ENCODE measurements at regions not wholly inside any gene's neighbourhood (a gene's known extent, or its start where the extent isn't known, plus 50 kb on each side); places are given as distances from the start of the nearest gene placed in this dataset.

GRCh38 chr5:93359296-93359959, 221.6 kb downstream of the NR2F1-AS1 start:
- intact Hi-C loops (cut with micrococcal nuclease), result no loop called here
- peaks cover 8 to 11% of the 10 kb centered on the region in 2 donors for H3K9me3 Mint-ChIP-seq
- no peaks in the 10 kb centered on the region for H3K36me3 Mint-ChIP-seq

DNA sequence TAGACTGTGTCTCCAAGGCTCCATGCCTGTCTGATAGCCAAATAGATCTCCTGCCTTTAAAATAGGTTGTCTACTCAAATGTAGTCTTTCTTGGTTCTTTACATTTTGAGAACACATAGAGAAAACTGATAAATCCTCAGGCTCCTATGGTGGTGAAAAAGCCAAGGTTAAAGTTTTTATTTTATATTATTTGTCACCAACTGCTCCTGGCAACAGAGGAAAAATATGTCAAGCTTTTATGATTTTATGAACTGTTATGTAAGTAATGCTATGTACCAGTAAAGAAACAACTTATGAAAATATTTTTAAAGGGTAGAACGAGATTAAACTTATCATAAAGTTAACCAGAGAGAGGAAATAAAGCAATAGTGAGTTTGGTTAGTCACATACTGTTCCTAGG, 222.8 kb downstream of the NR2F1-AS1 start:
- peaks cover 8 to 15% of the 10 kb centered on the region in 2 donors for H3K9me3 Mint-ChIP-seq
- intact Hi-C loops (cut with micrococcal nuclease), result no loop called here

More at GRCh38 chr5:93359296-93359959, 221.6 kb downstream of the NR2F1-AS1 start:
- Histone ChIP-seq H3K4me1 (ENCODE audit: control insufficient read depth, insufficient read depth, low read length) (no peaks in the 10 kb centered on the region), H3K36me3 (ENCODE audit: control insufficient read depth, insufficient read depth, low read length) (no peaks in the 10 kb centered on the region), H3K9me3 (ENCODE audit: control insufficient read depth, insufficient read depth, low read length) (no peaks in the 10 kb centered on the region), H3K27ac (ENCODE audit: low read length) (no peak overlapping the region), H3K4me3 (ENCODE audit: low read length) (no peak overlapping the region), H3K27me3 (ENCODE audit: control insufficient read depth, insufficient read depth, low read length) (no peaks in the 10 kb centered on the region)
- H3K4me3 Mint-ChIP-seq, result no peak overlapping the region
- no peaks in the 10 kb centered on the region for H3K27me3 Mint-ChIP-seq (ENCODE audit: low read depth in 2 of 2)
- ATAC-seq, result no peak
- no peak for TF ChIP-seq CTCF (IDR thresholded peaks at IDR 0.05)
- H3K4me1 Mint-ChIP-seq, result no peaks in the 10 kb centered on the region
- no peak overlapping the region for H3K27ac Mint-ChIP-seq
- DNase-seq, result no peak
- 41% methylated on average over 3 of the region's 9 CpGs for WGBS (ENCODE audit: insufficient coverage)

DNA sequence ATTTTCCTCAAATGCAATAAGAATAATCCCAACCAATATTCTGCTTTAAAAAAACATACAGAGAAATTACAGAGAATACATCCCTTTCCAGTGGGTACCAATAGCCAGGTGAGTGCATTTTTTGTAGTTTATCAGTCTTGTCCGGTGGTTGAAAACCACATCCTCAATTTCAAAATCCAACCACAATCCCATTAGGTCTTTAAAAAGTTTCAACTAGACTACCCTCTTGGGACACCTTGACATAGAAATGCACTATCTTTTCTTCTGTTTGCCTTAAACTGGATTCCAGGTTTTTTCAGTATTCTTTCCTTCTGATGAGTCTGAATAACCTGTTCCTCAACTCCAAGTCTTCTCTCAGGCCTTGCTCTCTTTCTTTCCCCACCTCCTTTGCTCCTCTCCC, 223.3 kb downstream of the NR2F1-AS1 start:
- Histone ChIP-seq H3K9me3 (ENCODE audit: control insufficient read depth, insufficient read depth, low read length) (no peaks in the 10 kb centered on the region), H3K27me3 (ENCODE audit: control insufficient read depth, insufficient read depth, low read length) (no peaks in the 10 kb centered on the region), H3K4me3 (ENCODE audit: low read length) (no peak overlapping the region), H3K36me3 (ENCODE audit: control insufficient read depth, insufficient read depth, low read length) (no peaks in the 10 kb centered on the region), H3K4me1 (ENCODE audit: control insufficient read depth, insufficient read depth, low read length) (no peaks in the 10 kb centered on the region), H3K27ac (ENCODE audit: low read length) (no peak overlapping the region)
- intact Hi-C loops (cut with micrococcal nuclease), result no loop called here
- ATAC-seq, result no peak
- WGBS (ENCODE audit: insufficient coverage), result 0% methylated on average over 1 of the region's 1 CpG
- peaks cover 8 to 15% of the 10 kb centered on the region in 2 donors for H3K9me3 Mint-ChIP-seq
- no peaks in the 10 kb centered on the region for H3K36me3 Mint-ChIP-seq
- no peak for DNase-seq
- no peak overlapping the region for H3K27ac Mint-ChIP-seq
- H3K4me1 Mint-ChIP-seq, result no peaks in the 10 kb centered on the region
- no peak for TF ChIP-seq CTCF (IDR thresholded peaks at IDR 0.05)
- H3K27me3 Mint-ChIP-seq (ENCODE audit: low read depth in 2 of 2), result no peaks in the 10 kb centered on the region
- H3K4me3 Mint-ChIP-seq, result no peak overlapping the region

More for the DNA sequence above, 222.8 kb downstream of the NR2F1-AS1 start:
- no peaks in the 10 kb centered on the region for H3K36me3 ChIP-seq (ENCODE audit: control insufficient read depth, insufficient read depth, low read length)
- Mint-ChIP-seq H3K4me1 (no peaks in the 10 kb centered on the region), H3K36me3 (no peaks in the 10 kb centered on the region), H3K27me3 (ENCODE audit: low read depth in 2 of 2) (no peaks in the 10 kb centered on the region), H3K4me3 (no peak overlapping the region), H3K27ac (no peak overlapping the region)
- DNase-seq (no peak), ATAC-seq (no peak)
- H3K9me3 ChIP-seq (ENCODE audit: control insufficient read depth, insufficient read depth, low read length), result no peaks in the 10 kb centered on the region
- WGBS (ENCODE audit: insufficient coverage), result no CpG with 5 or more reads among the region's 1 CpG
- no peak overlapping the region for H3K27ac ChIP-seq (ENCODE audit: low read length)
- no peaks in the 10 kb centered on the region for H3K4me1 ChIP-seq (ENCODE audit: control insufficient read depth, insufficient read depth, low read length)
- H3K4me3 ChIP-seq (ENCODE audit: low read length), result no peak overlapping the region
- no peak for TF ChIP-seq CTCF (IDR thresholded peaks at IDR 0.05)
- no peaks in the 10 kb centered on the region for H3K27me3 ChIP-seq (ENCODE audit: control insufficient read depth, insufficient read depth, low read length)

DNA sequence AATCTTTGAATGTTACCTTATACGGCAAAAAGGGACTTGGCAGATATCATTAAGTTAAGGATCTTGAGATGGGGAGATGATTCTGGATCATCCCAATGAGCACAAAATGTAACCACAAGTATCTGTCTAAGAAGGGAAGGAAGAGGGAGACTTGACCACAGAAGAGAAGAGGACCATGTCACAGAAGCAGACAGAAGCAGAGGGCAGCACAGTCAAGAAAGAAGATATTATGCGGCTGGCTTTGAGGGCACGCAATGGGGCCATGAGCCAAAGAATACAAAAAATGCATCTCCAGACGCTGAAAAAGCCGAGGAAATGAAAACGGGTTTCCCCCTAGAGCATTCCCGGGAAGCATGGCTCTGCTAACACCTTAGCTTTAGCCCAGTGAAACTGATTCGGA, 225.3 kb downstream of the NR2F1-AS1 start:
- Mint-ChIP-seq H3K9me3 (peaks cover 10 to 15% of the 10 kb centered on the region in 2 donors), H3K36me3 (no peaks in the 10 kb centered on the region), H3K27me3 (ENCODE audit: low read depth in 2 of 2) (no peaks in the 10 kb centered on the region), H3K4me3 (no peak overlapping the region), H3K27ac (no peak overlapping the region), H3K4me1 (no peaks in the 10 kb centered on the region)
- ATAC-seq, result no peak
- H3K9me3 ChIP-seq (ENCODE audit: control insufficient read depth, insufficient read depth, low read length), result no peaks in the 10 kb centered on the region
- no peaks in the 10 kb centered on the region for H3K4me1 ChIP-seq (ENCODE audit: control insufficient read depth, insufficient read depth, low read length)
- 87% methylated on average over 8 of the region's 8 CpGs for WGBS (ENCODE audit: insufficient coverage)
- no peak overlapping the region for H3K27ac ChIP-seq (ENCODE audit: low read length)
- no peaks in the 10 kb centered on the region for H3K27me3 ChIP-seq (ENCODE audit: control insufficient read depth, insufficient read depth, low read length)
- H3K36me3 ChIP-seq (ENCODE audit: control insufficient read depth, insufficient read depth, low read length), result no peaks in the 10 kb centered on the region
- no peak for DNase-seq
- intact Hi-C loops (cut with micrococcal nuclease), result no loop called here
- no peak for TF ChIP-seq CTCF (IDR thresholded peaks at IDR 0.05)
- H3K4me3 ChIP-seq (ENCODE audit: low read length), result no peak overlapping the region
